Naive B cell (primary cell): ENCODE measurements at regions not wholly inside any gene's neighbourhood (a gene's known extent, or its start where the extent isn't known, plus 50 kb on each side); places are given as distances from the start of the nearest gene placed in this dataset.

Source experiments
- ATAC-seq, 2 donors: fragments of 150-1000 bp; cut with Tn5 transposase; 2 replicates each; pipeline ENCODE4 v1.10.0; 2021; ENCODE audit warnings: low read depth in 2 of 2, mild to moderate bottlenecking in 2 of 2, moderate library complexity in 2 of 2
- DNase-seq: peaks from one replicate; pipeline ENCODE4 v3.0.0; 2022
- H3K27ac Mint-ChIP-seq, 6 donors: one replicate each; pipeline ENCODE4 v1.8.0; 2020 to 2022; ENCODE audit warnings: mild to moderate bottlenecking in 6 of 6, mixed read lengths in 6 of 6, moderate library complexity in 5 of 6, inconsistent platforms in 2 of 6
- H3K27me3 Mint-ChIP-seq, 3 donors: one replicate each; pipeline ENCODE4 v1.8.0; 2021 to 2022; ENCODE audit warnings: mixed read lengths in 3 of 3, mild to moderate bottlenecking in 1 of 3
- H3K36me3 Mint-ChIP-seq, 2 donors: one replicate each; pipeline ENCODE4 v1.8.0; 2020 to 2022; ENCODE audit warnings: mixed read lengths in 2 of 2, inconsistent platforms in 1 of 2, mild to moderate bottlenecking in 1 of 2
- H3K4me1 Mint-ChIP-seq, 3 donors: one replicate each; pipeline ENCODE4 v1.8.0; 2020 to 2022; ENCODE audit warnings: mixed read lengths in 3 of 3, inconsistent platforms in 1 of 3, mild to moderate bottlenecking in 1 of 3, moderate library complexity in 1 of 3
- H3K4me3 Mint-ChIP-seq, 8 donors: one replicate each; pipeline ENCODE4 v1.8.0; 2020 to 2022; ENCODE audit warnings: mild to moderate bottlenecking in 8 of 8, mixed read lengths in 8 of 8, moderate library complexity in 8 of 8, inconsistent platforms in 2 of 8
- H3K9me3 Mint-ChIP-seq, 7 donors: one replicate each; pipeline ENCODE4 v1.8.0; 2020 to 2022; ENCODE audit warnings: mixed read lengths in 7 of 7, mild to moderate bottlenecking in 5 of 7, inconsistent platforms in 2 of 7, moderate library complexity in 1 of 7

DNA sequence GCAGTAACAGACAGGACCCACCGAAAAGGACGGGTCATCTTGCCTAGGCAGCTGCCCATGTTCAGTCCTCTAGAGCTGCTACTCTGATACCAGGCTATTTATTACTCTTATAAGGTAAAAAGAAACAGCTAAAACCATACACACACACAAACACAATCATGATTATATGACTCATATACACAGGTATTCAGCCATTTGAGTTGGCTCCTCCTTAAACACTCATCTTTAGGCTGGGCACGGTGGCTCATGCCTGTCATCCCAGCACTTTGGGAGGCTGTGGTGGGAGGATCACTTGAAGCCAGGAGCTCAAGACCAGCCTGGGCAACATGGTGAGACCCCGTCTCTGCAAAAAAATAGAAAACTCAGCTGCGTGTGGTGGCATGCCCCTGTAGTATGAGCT lies 76.6 kb downstream of the F11 start:
- ATAC-seq (no peak), DNase-seq (no peak)
- Mint-ChIP-seq H3K4me3 (no peak overlapping the region), H3K36me3 (no peaks in the 10 kb centered on the region), H3K9me3 (peaks cover 2 to 11% (median 4%) of the 10 kb centered on the region in 7 donors), H3K27ac (no peak overlapping the region), H3K4me1 (no peaks in the 10 kb centered on the region), H3K27me3 (peaks cover 0 to 6% (median 4%) of the 10 kb centered on the region in 3 donors)

GRCh38 chr4:186341655-186342054 lies 75.7 kb downstream of the F11 start:
- H3K4me1 Mint-ChIP-seq = no peaks in the 10 kb centered on the region
- H3K27ac Mint-ChIP-seq = no peak overlapping the region
- no peaks in the 10 kb centered on the region for H3K36me3 Mint-ChIP-seq
- ATAC-seq = no peak
- peaks cover 2 to 11% (median 4%) of the 10 kb centered on the region in 7 donors for H3K9me3 Mint-ChIP-seq
- DNase-seq = no peak
- no peak overlapping the region for H3K4me3 Mint-ChIP-seq
- H3K27me3 Mint-ChIP-seq = peaks cover 0 to 6% (median 4%) of the 10 kb centered on the region in 3 donors
